GM12872 (cell line): ENCODE measurements at regions not wholly inside any gene's neighbourhood (a gene's known extent, or its start where the extent isn't known, plus 50 kb on each side); places are given as distances from the start of the nearest gene placed in this dataset.

ENCODE experiments used
- CTCF ChIP-seq: IDR thresholded peaks from 3 replicates; pipeline ENCODE4 v1.5.1; 2011; ENCODE audit warnings: low read depth, mild to moderate bottlenecking, low read length, moderate library complexity; ENCODE audit not compliant: insufficient read depth

- no peak for TF ChIP-seq CTCF
Observed at GRCh38 chr14:62071039-62071438, 308.8 kb downstream of the SNAPC1 start.

GRCh38 chr14:62076368-62076767 lies 314.1 kb downstream of the SNAPC1 start:
- no peak for TF ChIP-seq CTCF

GRCh38 chr14:62076825-62077605 lies 314.8 kb downstream of the SNAPC1 start:
- no peak for TF ChIP-seq CTCF

- no peak for TF ChIP-seq CTCF
Observed at GRCh38 chr14:62077676-62078261, 315.5 kb downstream of the SNAPC1 start.

GRCh38 chr14:62079038-62079437 lies 316.8 kb downstream of the SNAPC1 start:
- no peak for TF ChIP-seq CTCF

- TF ChIP-seq CTCF: no peak
Observed at GRCh38 chr14:62081012-62081612, 318.9 kb downstream of the SNAPC1 start.

- no peak for TF ChIP-seq CTCF
Observed at GRCh38 chr14:62081951-62082350, 319.7 kb downstream of the SNAPC1 start.
